NT2/D1 (cell line): ENCODE measurements at regions not wholly inside any gene's neighbourhood (a gene's known extent, or its start where the extent isn't known, plus 50 kb on each side); places are given as distances from the start of the nearest gene placed in this dataset.

Source experiments
- DNase-seq: peaks from one replicate; pipeline ENCODE4 v3.0.0-alpha.2; 2011; ENCODE audit warnings: low read depth, low spot score
- H3K27me3 ChIP-seq: 2 replicates; pipeline ENCODE4 v1.6.0; 2011; ENCODE audit warnings: mild to moderate bottlenecking; ENCODE audit not compliant: insufficient read length, insufficient read depth
- H3K36me3 ChIP-seq: 2 replicates; pipeline ENCODE4 v1.6.1; 2011; ENCODE audit warnings: mild to moderate bottlenecking, low read length, mixed read lengths; ENCODE audit not compliant: insufficient read depth, insufficient read length
- H3K4me1 ChIP-seq: 2 replicates; pipeline ENCODE4 v1.5.1; 2011; ENCODE audit not compliant: insufficient read depth, insufficient read length
- H3K4me3 ChIP-seq: 2 replicates; pipeline ENCODE4 v1.5.1; 2011; ENCODE audit warnings: low read depth; ENCODE audit not compliant: insufficient read length
- H3K9ac ChIP-seq: 2 replicates; pipeline ENCODE4 v1.6.0; 2011; ENCODE audit warnings: low read depth; ENCODE audit not compliant: insufficient read length
- H3K9me3 ChIP-seq: 2 replicates; pipeline ENCODE4 v1.5.1; 2011; ENCODE audit warnings: mild to moderate bottlenecking, low read length; ENCODE audit not compliant: insufficient read depth
- SUZ12 ChIP-seq: IDR thresholded peaks from 2 replicates; pipeline ENCODE4 v1.6.1; 2011; ENCODE audit not compliant: insufficient read length, insufficient read depth; ENCODE audit errors: extremely low read depth
- YY1 ChIP-seq: IDR thresholded peaks from 2 replicates; pipeline ENCODE4 v1.6.1; 2011; ENCODE audit not compliant: insufficient read length, insufficient read depth
- ZNF274 ChIP-seq: IDR thresholded peaks from 2 replicates; pipeline ENCODE4 v1.6.1; 2011; ENCODE audit warnings: mild to moderate bottlenecking, low read depth, low read length

- no peak for DNase-seq
- Histone ChIP-seq H3K36me3 (no peaks in the 10 kb centered on the region), H3K4me1 (no peaks in the 10 kb centered on the region), H3K4me3 (no peak overlapping the region), H3K27me3 (no peaks in the 10 kb centered on the region), H3K9ac (no peak overlapping the region), H3K9me3 (no peaks in the 10 kb centered on the region)
- no peak for TF ChIP-seq ZNF274
- no peak for TF ChIP-seq YY1
Measured at GRCh38 chr6:23316931-23317330, 747.6 kb downstream of the HDGFL1 start.

DNA sequence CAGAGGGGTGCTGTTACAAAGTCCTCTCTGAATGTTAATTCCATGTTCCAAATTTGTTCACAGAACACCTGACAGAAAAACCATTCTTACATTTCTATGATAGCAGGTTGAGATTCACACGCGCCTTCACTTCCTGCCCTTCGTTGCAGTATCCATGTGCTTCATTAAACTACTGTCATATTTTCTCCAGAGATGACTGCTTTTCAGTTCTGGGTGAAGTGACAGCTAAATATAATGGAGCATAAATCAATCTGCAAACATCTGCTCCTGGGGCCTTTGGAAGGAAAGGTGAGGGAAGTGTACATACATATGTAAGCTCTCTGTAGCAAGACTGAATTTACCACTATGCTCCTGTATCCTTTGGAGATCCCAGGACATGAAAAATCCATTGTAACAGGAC lies 750.2 kb downstream of the HDGFL1 start:
- Histone ChIP-seq H3K9me3 (no peaks in the 10 kb centered on the region), H3K4me1 (no peaks in the 10 kb centered on the region)
- no peak for DNase-seq

GRCh38 chr6:23320471-23321015 lies 751.2 kb downstream of the HDGFL1 start:
- Histone ChIP-seq H3K9ac (no peak overlapping the region), H3K4me3 (no peak overlapping the region), H3K36me3 (no peaks in the 10 kb centered on the region), H3K9me3 (no peaks in the 10 kb centered on the region), H3K4me1 (no peaks in the 10 kb centered on the region), H3K27me3 (no peaks in the 10 kb centered on the region)
- no peak for DNase-seq
- no peak for TF ChIP-seq ZNF274
- no peak for TF ChIP-seq YY1
- TF ChIP-seq SUZ12: no peak

More for the DNA sequence above, 750.2 kb downstream of the HDGFL1 start:
- H3K27me3 ChIP-seq: no peaks in the 10 kb centered on the region
- no peaks in the 10 kb centered on the region for H3K36me3 ChIP-seq
- no peak overlapping the region for H3K4me3 ChIP-seq
- TF ChIP-seq SUZ12 (no peak), YY1 (no peak), ZNF274 (no peak)
- H3K9ac ChIP-seq: no peak overlapping the region

GRCh38 chr6:23323897-23324296 lies 754.5 kb downstream of the HDGFL1 start:
- DNase-seq: no peak
- Histone ChIP-seq H3K36me3 (no peaks in the 10 kb centered on the region), H3K9ac (no peak overlapping the region), H3K4me3 (no peak overlapping the region), H3K27me3 (no peaks in the 10 kb centered on the region), H3K9me3 (no peaks in the 10 kb centered on the region), H3K4me1 (no peaks in the 10 kb centered on the region)
- no peak for TF ChIP-seq YY1
- no peak for TF ChIP-seq ZNF274
- no peak for TF ChIP-seq SUZ12

- Histone ChIP-seq H3K36me3 (no peaks in the 10 kb centered on the region), H3K9ac (no peak overlapping the region), H3K27me3 (no peaks in the 10 kb centered on the region), H3K9me3 (no peaks in the 10 kb centered on the region), H3K4me1 (no peaks in the 10 kb centered on the region), H3K4me3 (no peak overlapping the region)
- no peak for DNase-seq
- no peak for TF ChIP-seq ZNF274
- TF ChIP-seq SUZ12: no peak
- no peak for TF ChIP-seq YY1
Measured at GRCh38 chr6:23325065-23325464, 755.7 kb downstream of the HDGFL1 start.

GRCh38 chr6:23327621-23328020 lies 758.3 kb downstream of the HDGFL1 start:
- Histone ChIP-seq H3K9ac (no peak overlapping the region), H3K36me3 (no peaks in the 10 kb centered on the region), H3K27me3 (no peaks in the 10 kb centered on the region), H3K9me3 (no peaks in the 10 kb centered on the region), H3K4me3 (no peak overlapping the region), H3K4me1 (no peaks in the 10 kb centered on the region)
- TF ChIP-seq YY1 (no peak), ZNF274 (no peak), SUZ12 (no peak)
- no peak for DNase-seq

GRCh38 chr6:23329086-23329485 lies 759.7 kb downstream of the HDGFL1 start:
- Histone ChIP-seq H3K9me3 (no peaks in the 10 kb centered on the region), H3K9ac (no peak overlapping the region), H3K27me3 (no peaks in the 10 kb centered on the region), H3K4me3 (no peak overlapping the region), H3K36me3 (no peaks in the 10 kb centered on the region), H3K4me1 (no peaks in the 10 kb centered on the region)
- no peak for DNase-seq
- TF ChIP-seq ZNF274: no peak
- TF ChIP-seq SUZ12: no peak
- no peak for TF ChIP-seq YY1
